ENCODE measurements at regions not wholly inside any gene's neighbourhood (a gene's known extent, or its start where the extent isn't known, plus 50 kb on each side); places are given as distances from the start of the nearest gene placed in this dataset.

DNA sequence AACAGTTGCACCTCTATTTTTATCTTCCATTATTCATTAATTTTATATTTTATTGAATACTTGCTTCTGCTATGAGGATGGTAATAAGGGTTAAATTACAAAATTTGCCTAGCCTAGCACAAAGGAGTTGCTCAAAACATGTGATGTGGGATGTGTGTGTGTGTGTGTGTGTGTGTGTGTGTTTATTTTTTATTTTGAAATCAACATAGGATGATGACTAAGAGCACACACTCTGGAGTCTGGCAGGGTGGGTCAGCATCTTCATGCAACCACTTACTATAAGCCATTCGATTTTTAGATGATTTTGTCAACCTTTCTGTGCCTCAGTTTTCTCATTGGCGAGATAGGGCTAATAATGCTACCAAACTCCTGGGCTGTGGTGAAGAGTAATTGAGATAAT is 57.7 kb upstream of the MAMDC2 start:
- no peak for TF ChIP-seq POLR2A (IDR thresholded peaks at IDR 0.05)
- TF ChIP-seq, protein P1, sequence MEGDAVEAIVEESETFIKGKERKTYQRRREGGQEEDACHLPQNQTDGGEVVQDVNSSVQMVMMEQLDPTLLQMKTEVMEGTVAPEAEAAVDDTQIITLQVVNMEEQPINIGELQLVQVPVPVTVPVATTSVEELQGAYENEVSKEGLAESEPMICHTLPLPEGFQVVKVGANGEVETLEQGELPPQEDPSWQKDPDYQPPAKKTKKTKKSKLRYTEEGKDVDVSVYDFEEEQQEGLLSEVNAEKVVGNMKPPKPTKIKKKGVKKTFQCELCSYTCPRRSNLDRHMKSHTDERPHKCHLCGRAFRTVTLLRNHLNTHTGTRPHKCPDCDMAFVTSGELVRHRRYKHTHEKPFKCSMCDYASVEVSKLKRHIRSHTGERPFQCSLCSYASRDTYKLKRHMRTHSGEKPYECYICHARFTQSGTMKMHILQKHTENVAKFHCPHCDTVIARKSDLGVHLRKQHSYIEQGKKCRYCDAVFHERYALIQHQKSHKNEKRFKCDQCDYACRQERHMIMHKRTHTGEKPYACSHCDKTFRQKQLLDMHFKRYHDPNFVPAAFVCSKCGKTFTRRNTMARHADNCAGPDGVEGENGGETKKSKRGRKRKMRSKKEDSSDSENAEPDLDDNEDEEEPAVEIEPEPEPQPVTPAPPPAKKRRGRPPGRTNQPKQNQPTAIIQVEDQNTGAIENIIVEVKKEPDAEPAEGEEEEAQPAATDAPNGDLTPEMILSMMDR (IDR thresholded peaks at IDR 0.05): no peak

All from Peyer's patch (tissue), 4 donors.